ENCODE measurements at regions not wholly inside any gene's neighbourhood (a gene's known extent, or its start where the extent isn't known, plus 50 kb on each side); places are given as distances from the start of the nearest gene placed in this dataset.
"Not testable (repeated sequence)": the region's sequence is repeated elsewhere in the genome, so short reads cannot be mapped to it uniquely, and the experiment has no call there.

DNA sequence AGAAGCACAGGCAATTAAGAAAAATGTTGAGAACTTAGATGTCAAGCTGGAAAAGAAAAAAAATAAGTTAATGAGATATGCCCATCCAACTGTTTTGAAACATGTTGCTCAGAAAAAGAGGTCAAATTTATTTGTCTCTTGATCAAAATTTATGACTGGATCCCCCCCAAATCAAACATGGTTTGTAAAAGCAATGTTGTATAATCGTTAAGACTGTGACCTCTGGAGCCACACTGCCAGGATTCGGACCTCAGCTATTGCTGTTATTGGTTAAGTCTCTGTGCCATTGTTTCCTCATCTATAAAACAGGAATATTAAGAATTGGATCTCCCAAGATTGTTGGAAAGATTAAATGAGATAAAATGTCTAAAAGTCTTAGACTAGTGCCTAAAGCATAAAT is 51.9 kb upstream of the LRRK2 start:
- TF ChIP-seq, protein P1, sequence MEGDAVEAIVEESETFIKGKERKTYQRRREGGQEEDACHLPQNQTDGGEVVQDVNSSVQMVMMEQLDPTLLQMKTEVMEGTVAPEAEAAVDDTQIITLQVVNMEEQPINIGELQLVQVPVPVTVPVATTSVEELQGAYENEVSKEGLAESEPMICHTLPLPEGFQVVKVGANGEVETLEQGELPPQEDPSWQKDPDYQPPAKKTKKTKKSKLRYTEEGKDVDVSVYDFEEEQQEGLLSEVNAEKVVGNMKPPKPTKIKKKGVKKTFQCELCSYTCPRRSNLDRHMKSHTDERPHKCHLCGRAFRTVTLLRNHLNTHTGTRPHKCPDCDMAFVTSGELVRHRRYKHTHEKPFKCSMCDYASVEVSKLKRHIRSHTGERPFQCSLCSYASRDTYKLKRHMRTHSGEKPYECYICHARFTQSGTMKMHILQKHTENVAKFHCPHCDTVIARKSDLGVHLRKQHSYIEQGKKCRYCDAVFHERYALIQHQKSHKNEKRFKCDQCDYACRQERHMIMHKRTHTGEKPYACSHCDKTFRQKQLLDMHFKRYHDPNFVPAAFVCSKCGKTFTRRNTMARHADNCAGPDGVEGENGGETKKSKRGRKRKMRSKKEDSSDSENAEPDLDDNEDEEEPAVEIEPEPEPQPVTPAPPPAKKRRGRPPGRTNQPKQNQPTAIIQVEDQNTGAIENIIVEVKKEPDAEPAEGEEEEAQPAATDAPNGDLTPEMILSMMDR (IDR thresholded peaks at IDR 0.05; ENCODE audit: insufficient read depth, low read depth, low read length, missing control alignments): no peak
- DNase-seq (ENCODE audit: low read depth): no peak
- no peak overlapping the region for H3K4me3 ChIP-seq (ENCODE audit: low read depth, low read length)

DNA sequence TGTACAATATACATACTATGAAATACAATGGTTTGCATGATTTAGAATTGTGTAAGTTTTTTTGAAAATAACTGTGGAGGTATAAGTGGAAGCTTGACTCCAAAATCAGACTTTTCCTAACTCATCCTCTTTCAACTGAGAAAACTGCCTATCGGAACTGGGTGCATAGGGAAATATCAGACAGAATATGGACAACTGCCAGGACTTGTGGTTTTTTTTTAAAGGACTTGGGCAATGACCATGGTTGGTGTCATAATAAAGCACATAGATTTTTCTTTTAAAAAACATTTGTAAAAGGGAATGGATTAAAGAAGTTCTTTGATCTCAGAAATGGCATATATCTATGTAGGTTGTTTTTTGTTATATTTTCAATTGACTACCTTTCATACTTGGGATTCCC is 53.3 kb upstream of the LRRK2 start:
- no peak overlapping the region for H3K4me3 ChIP-seq (ENCODE audit: low read depth, low read length)
- DNase-seq (ENCODE audit: low read depth): no peak
- TF ChIP-seq, protein P1 (IDR thresholded peaks at IDR 0.05; ENCODE audit: insufficient read depth, low read depth, low read length, missing control alignments): no peak

DNA sequence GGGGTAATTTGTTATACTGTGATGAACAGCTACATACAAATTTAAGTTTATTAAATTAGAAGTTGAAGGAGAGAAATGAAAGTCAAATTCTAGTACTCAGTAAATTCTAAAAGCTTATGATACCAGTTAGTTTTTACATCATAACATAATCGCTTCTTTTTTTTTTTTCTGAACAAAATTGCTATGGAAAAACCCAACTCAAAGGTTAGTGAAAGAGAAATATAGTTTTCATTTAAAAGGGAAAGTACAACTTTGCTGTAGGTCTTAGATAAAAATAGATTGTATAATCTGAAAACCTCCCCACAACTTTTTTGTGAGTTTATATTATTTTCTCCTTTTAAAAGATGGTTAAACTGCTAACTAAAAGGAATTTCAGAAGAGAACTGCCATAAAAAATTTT is 53.7 kb upstream of the LRRK2 start:
- TF ChIP-seq, protein P1 (IDR thresholded peaks at IDR 0.05; ENCODE audit: insufficient read depth, low read depth, low read length, missing control alignments): no peak

DNA sequence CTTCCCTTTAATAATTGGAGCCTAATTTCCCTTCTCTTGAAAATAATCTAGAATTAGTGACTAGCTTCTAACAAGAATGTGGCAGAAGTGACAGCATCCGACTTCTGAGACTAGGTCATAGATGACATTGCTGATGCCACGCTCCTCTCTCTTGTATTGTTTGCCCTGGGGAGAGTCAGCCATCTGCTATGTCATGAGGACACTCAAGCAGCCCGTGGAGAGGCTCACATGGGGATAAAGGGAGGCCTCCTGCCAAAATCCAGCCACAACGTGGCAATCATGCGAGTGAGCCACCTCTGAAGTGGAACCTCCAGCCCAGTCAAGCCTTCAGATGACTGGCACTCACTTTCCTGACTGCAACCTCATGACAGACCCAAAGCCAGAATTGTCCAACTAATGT is 54.2 kb upstream of the LRRK2 start:
- TF ChIP-seq, protein P1 (IDR thresholded peaks at IDR 0.05; ENCODE audit: insufficient read depth, low read depth, low read length, missing control alignments): no peak
- DNase-seq (ENCODE audit: low read depth): no peak

More for the DNA sequence above, 53.7 kb upstream of the LRRK2 start:
- DNase-seq (ENCODE audit: low read depth): no peak
- no peak overlapping the region for H3K4me3 ChIP-seq (ENCODE audit: low read depth, low read length)

DNA sequence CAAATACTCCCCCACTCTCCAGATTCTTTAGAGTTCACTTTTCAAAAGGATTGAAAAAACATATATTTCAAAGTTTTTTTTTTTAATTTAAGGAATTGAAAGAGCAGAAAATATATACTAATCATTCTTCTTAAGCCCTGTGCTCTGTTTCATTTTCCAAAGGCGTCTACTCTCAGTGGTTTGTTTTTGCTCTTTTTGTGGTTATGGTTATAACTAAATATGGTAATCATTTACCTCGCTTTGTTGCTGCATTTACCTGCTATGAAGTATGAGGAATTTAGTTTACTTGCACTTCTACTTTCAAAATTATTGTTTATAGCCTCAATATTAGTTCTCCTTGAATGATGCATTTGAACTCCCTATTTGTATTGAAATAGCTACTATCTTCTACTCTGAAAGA is 55.9 kb upstream of the LRRK2 start:
- H3K4me3 ChIP-seq (ENCODE audit: low read depth, low read length): no peak overlapping the region; the same call in 1 of the 2 replicates
- DNase-seq (ENCODE audit: low read depth): peak; percentile 82
- TF ChIP-seq, protein P1 (IDR thresholded peaks at IDR 0.05; ENCODE audit: insufficient read depth, low read depth, low read length, missing control alignments): no peak

More for the DNA sequence above, 54.2 kb upstream of the LRRK2 start:
- no peak overlapping the region for H3K4me3 ChIP-seq (ENCODE audit: low read depth, low read length)

DNA sequence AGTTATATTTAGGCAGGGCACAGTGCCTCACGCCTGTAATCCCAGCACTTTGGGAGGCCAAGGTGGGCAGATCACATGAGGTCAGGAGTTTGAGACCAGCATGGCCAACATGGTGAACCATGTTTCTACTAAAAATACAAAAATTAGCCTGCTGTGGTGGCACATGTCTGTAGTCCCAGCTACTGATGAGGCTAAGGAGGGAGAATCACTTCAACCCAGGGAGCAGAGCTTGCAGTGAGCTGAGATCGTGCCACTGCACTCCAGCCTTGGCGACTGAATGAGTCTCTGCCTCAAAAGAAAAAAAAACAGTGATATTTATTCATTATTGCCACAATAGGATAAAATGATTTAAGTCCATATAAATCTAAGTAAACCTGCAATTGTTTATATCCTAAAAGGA is 56.4 kb upstream of the LRRK2 start:
- not testable (repeated sequence) for H3K4me3 ChIP-seq (ENCODE audit: low read depth, low read length); DNase-seq (ENCODE audit: low read depth)

DNA sequence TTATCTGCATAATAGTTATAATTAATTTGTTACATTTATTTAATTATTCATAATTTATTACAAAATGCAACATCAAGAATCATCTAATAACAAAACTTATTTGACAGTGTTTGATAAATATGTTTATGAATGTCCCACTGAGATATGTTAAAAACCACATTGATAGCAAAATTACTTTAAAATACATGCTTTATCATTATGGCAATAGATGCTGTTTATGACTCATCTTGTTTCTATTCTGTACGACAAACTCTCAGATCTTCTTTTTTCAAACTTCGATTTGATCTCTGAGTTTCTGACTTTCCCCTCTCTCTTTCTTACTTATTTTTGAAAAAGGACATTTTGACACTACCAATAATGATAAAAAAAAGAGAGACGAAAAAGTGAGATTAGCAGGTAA is 56.8 kb upstream of the LRRK2 start:
- H3K4me3 ChIP-seq (ENCODE audit: low read depth, low read length): no peak overlapping the region
- TF ChIP-seq, protein P1 (IDR thresholded peaks at IDR 0.05; ENCODE audit: insufficient read depth, low read depth, low read length, missing control alignments): no peak
- DNase-seq (ENCODE audit: low read depth): peak; percentile 51

Measured in GM12865 (cell line).